ENCODE measurements at regions not wholly inside any gene's neighbourhood (a gene's known extent, or its start where the extent isn't known, plus 50 kb on each side); places are given as distances from the start of the nearest gene placed in this dataset.

DNA sequence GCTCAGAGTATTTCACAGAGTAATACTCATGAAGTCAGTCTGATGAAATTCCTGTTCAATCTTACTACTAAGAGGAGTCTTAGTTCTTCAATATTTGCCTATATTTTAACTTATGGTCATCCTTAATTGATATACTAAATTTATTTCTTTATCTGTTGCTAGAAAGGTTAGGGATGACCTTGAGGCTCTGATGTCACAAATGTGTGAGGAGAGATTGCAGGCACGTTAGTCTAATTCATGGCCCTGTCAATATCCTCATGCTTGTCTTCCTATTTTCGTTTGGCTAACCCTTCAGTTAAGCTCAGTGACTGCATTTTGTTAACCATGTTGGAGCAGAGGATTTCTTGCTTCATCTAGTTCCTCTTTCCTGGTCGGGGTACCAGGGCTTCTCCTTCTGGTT is 704.7 kb upstream of the COBL start:
- no peak for DNase-seq (ENCODE audit: low read depth, low spot score)
- no peak overlapping the region for H3K4me3 ChIP-seq (ENCODE audit: low read depth, low read length)
- no peak for TF ChIP-seq CTCF (IDR thresholded peaks at IDR 0.05; ENCODE audit: insufficient read depth, low read length, missing control alignments)
- ChIA-PET CTCF (no interaction called here), POLR2A (no interaction called here)

- no peak overlapping the region for H3K4me3 ChIP-seq (ENCODE audit: low read depth, low read length)
- no peak for TF ChIP-seq CTCF (IDR thresholded peaks at IDR 0.05; ENCODE audit: insufficient read depth, low read length, missing control alignments)
- ChIA-PET CTCF (no interaction called here), POLR2A (no interaction called here)
- no peak for DNase-seq (ENCODE audit: low read depth, low spot score)
These were observed 702.1 kb upstream of the COBL start for GRCh38 chr7:52018680-52019054.

DNA sequence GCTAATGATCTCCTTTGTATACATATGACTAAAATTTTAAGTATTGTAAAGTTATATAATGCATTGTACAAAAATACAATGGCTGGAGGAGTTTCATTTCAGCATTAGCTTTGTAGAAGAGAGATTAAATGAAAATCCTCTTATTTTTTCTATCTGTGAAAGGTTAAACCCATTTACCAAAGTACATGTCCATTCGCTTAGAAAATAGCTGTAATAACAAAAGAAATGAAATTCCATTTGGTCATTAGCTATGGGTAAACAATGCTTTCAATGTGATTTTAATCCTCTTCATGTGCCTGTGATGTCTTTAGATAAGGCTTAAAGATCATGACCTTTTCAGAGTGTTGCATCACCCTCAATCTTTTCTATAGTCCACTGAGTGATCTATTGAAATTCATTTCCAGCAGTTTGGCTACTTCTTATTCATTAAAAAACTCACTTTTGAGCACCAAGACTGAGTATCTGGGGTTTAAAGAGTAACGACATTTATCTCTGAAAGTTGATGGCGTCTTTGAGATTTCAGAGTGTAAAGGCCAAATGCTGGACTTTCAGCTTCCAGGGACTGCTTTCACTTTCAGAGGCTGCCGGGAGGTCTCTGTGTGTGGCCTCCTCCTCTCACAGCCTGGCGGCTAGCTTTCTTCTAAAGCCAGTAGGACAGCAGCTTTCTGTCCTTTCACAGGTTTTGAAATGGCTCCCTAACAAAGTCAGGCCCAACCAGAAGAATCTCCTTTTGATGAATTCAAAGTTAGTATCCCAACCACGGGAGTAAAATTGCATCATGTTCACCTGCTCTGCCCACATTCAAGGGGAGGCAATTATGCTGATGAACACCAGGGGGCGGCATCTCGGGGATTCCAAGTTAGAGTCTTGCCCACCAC is 701.4 kb upstream of the COBL start:
- H3K4me3 ChIP-seq (ENCODE audit: low read depth, low read length), result no peak overlapping the region
- no peak for DNase-seq (ENCODE audit: low read depth, low spot score)
- ChIA-PET POLR2A (no interaction called here), CTCF (no interaction called here)
- no peak for TF ChIP-seq CTCF (IDR thresholded peaks at IDR 0.05; ENCODE audit: insufficient read depth, low read length, missing control alignments)

DNA sequence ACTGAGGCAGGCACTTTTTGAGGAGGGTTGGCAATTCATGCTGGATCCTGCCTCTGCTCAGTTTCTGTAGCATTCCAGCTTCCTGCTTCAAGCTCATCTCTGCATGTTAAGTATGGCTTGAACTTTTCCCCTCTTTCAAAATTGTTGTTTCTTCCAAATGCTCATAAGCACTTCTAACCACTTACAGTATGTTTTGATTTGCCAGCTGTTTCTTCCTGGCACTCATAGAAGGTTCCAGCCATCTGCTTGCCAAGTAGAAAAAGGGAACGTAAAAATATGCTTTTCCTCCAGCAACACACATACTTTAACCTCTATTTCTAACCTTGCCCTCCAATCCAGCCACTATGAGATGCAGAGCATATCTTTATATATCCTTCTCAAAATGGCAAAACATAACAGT is 692.6 kb upstream of the COBL start:
- no peak overlapping the region for H3K4me3 ChIP-seq (ENCODE audit: low read depth, low read length)
- ChIA-PET POLR2A (no interaction called here), CTCF (no interaction called here)
- DNase-seq (ENCODE audit: low read depth, low spot score), result no peak
- no peak for TF ChIP-seq CTCF (IDR thresholded peaks at IDR 0.05; ENCODE audit: insufficient read depth, low read length, missing control alignments)

- DNase-seq (ENCODE audit: low read depth, low spot score), result no peak
- ChIA-PET POLR2A (no interaction called here), CTCF (no interaction called here)
- TF ChIP-seq CTCF (IDR thresholded peaks at IDR 0.05; ENCODE audit: insufficient read depth, low read length, missing control alignments), result no peak
- H3K4me3 ChIP-seq (ENCODE audit: low read depth, low read length), result no peak overlapping the region
These were observed 690.1 kb upstream of the COBL start for GRCh38 chr7:52006674-52007073.

GRCh38 chr7:52005613-52006012 is 689.0 kb upstream of the COBL start:
- CTCF ChIA-PET, result no interaction called here
- POLR2A ChIA-PET, result no interaction called here
- TF ChIP-seq CTCF (IDR thresholded peaks at IDR 0.05; ENCODE audit: insufficient read depth, low read length, missing control alignments), result no peak
- no peak for DNase-seq (ENCODE audit: low read depth, low spot score)
- H3K4me3 ChIP-seq (ENCODE audit: low read depth, low read length), result no peak overlapping the region
